GM12892 (cell line): ENCODE measurements at regions not wholly inside any gene's neighbourhood (a gene's known extent, or its start where the extent isn't known, plus 50 kb on each side); places are given as distances from the start of the nearest gene placed in this dataset.

Source experiments
- POLR2A ChIP-seq: IDR thresholded peaks from 2 replicates; pipeline ENCODE4 v1.6.1; 2011; ENCODE audit warnings: low read depth, low read length, control low read depth
- POLR2AphosphoS5 ChIP-seq: IDR thresholded peaks from 2 replicates; pipeline ENCODE4 v1.6.1; 2011; ENCODE audit warnings: low read depth, low read length, control low read depth

- TF ChIP-seq POLR2A = no peak
- TF ChIP-seq POLR2AphosphoS5 = no peak
Observed at GRCh38 chr20:40883097-40883496, 145.5 kb upstream of the TOP1 start.
